ENCODE measurements at regions not wholly inside any gene's neighbourhood (a gene's known extent, or its start where the extent isn't known, plus 50 kb on each side); places are given as distances from the start of the nearest gene placed in this dataset.

GRCh38 chrX:151806967-151807540 is 72.5 kb downstream of the CNGA2 start:
- TF ChIP-seq POLR2A (IDR thresholded peaks at IDR 0.05): no peak
- TF ChIP-seq, protein P1, sequence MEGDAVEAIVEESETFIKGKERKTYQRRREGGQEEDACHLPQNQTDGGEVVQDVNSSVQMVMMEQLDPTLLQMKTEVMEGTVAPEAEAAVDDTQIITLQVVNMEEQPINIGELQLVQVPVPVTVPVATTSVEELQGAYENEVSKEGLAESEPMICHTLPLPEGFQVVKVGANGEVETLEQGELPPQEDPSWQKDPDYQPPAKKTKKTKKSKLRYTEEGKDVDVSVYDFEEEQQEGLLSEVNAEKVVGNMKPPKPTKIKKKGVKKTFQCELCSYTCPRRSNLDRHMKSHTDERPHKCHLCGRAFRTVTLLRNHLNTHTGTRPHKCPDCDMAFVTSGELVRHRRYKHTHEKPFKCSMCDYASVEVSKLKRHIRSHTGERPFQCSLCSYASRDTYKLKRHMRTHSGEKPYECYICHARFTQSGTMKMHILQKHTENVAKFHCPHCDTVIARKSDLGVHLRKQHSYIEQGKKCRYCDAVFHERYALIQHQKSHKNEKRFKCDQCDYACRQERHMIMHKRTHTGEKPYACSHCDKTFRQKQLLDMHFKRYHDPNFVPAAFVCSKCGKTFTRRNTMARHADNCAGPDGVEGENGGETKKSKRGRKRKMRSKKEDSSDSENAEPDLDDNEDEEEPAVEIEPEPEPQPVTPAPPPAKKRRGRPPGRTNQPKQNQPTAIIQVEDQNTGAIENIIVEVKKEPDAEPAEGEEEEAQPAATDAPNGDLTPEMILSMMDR (IDR thresholded peaks at IDR 0.05): no peak
